K562 (cell line): ENCODE measurements at regions not wholly inside any gene's neighbourhood (a gene's known extent, or its start where the extent isn't known, plus 50 kb on each side); places are given as distances from the start of the nearest gene placed in this dataset.

Experiments
- CUX1 ChIP-seq: fragments of 200-800 bp; sonication (Bioruptor generic); IDR thresholded peaks from 2 replicates; pipeline ENCODE4 v1.6.1; 2016; ENCODE audit warnings: missing genetic modification characterization, missing compliant biosample characterization
- FOXK1 ChIP-seq: sonication (generic); formaldehyde crosslinking; IDR thresholded peaks from 2 replicates; pipeline ENCODE4 v1.8.0; 2022; ENCODE audit warnings: missing genetic modification reagents, mild to moderate bottlenecking, borderline replicate concordance
- IRF1 ChIP-seq: sonication (generic); formaldehyde crosslinking; IDR thresholded peaks from 2 replicates; pipeline ENCODE4 v1.8.0; 2022; ENCODE audit warnings: missing genetic modification reagents, mild to moderate bottlenecking, borderline replicate concordance
- KDM2B ChIP-seq: fragments of 250-450 bp; sonication (Bioruptor Pico); IDR thresholded peaks from 2 replicates; pipeline ENCODE4 v1.8.0; 2021; ENCODE audit warnings: mild to moderate bottlenecking, moderate library complexity
- KLF6 ChIP-seq: fragments of 250-450 bp; sonication (Bioruptor Pico); IDR thresholded peaks from 2 replicates; pipeline ENCODE4 v1.4.0; 2020; ENCODE audit warnings: mild to moderate bottlenecking, moderate library complexity, borderline replicate concordance
- MBD2 ChIP-seq: sonication (generic); IDR thresholded peaks from 2 replicates; pipeline ENCODE4 v1.6.1; 2016; ENCODE audit warnings: low read depth, borderline replicate concordance
- NUFIP1 ChIP-seq: fragments of 450-650 bp; IDR thresholded peaks from 2 replicates; pipeline ENCODE4 v1.6.1; 2018; ENCODE audit not compliant: partially characterized antibody
- PRMT5 ChIP-seq: sonication (generic); formaldehyde crosslinking; IDR thresholded peaks from 2 replicates; pipeline ENCODE4 v1.5.0; 2020; ENCODE audit warnings: missing genetic modification reagents
- SRSF1 ChIP-seq: fragments of 200-400 bp; formaldehyde crosslinking; IDR thresholded peaks from 2 replicates; pipeline ENCODE4 v1.6.1; 2017; ENCODE audit warnings: mild to moderate bottlenecking, low read depth, low read length, moderate library complexity
- WHSC1 ChIP-seq: IDR thresholded peaks from one replicate; pipeline ENCODE4 v1.6.1; 2012; ENCODE audit warnings: low read length, control low read depth, inconsistent platforms
- ZNF436 ChIP-seq: fragments of 250-450, 450-650 bp; sonication (Bioruptor Pico); formaldehyde crosslinking; IDR thresholded peaks from 2 replicates; pipeline ENCODE4 v1.7.0; 2020; ENCODE audit warnings: mild to moderate bottlenecking
- ZNF551 ChIP-seq: fragments of 250-450 bp; sonication (Bioruptor Pico); IDR thresholded peaks from 2 replicates; pipeline ENCODE4 v1.5.0; 2021; ENCODE audit warnings: mild to moderate bottlenecking, moderate library complexity
- TF ChIP-seq, protein P1 (sequence below): fragments of 250-450 bp; sonication (Bioruptor Pico); IDR thresholded peaks from 2 replicates; pipeline ENCODE4 v1.8.0; 2022; ENCODE audit warnings: inconsistent platforms
- TF ChIP-seq, protein P2 (sequence below): fragments of 250-450 bp; sonication (Bioruptor Pico); IDR thresholded peaks from 2 replicates; pipeline ENCODE4 v1.5.0; 2020; ENCODE audit warnings: mild to moderate bottlenecking
- TF ChIP-seq, protein P3 (sequence below): sonication (generic); formaldehyde crosslinking; IDR thresholded peaks from 2 replicates; pipeline ENCODE4 v1.8.1; 2023; ENCODE audit warnings: mild to moderate bottlenecking, missing genetic modification reagents

DNA sequence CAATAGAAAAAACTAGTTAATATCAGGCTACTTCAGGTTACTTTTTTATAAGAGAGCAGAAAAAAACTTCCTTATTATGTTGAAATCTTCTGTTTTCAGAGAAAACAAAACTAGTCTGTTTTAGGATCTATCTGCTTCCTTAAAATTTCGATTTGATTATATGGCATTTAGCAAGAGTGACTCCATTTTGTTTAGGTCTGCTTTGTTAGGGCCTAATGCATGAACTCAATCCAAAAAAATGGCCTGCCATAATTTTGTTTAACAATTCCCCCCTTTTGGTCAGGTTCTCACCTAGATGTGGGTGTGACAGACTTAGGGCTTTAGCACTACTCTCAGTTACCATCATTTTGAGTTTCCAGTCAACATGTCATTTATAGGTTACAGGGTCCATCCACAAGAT, 89.8 kb upstream of the GNG12 start (continued):
- TF ChIP-seq KDM2B (no peak), KLF6 (peak; percentile 97), ZNF551 (CRISPR knock-in tag) (no peak), SRSF1 (no peak), PRMT5 (CRISPR knock-in tag) (no peak), CUX1 (CRISPR knock-in tag) (0 out of 2 replicates have a peak, but pooled peaks have one; percentile 43), ZNF436 (CRISPR knock-in tag) (no peak), FOXK1 (no peak), IRF1 (CRISPR knock-in tag) (no peak), MBD2 (no peak), WHSC1 (no peak), NUFIP1 (no peak)
- TF ChIP-seq, protein P1, sequence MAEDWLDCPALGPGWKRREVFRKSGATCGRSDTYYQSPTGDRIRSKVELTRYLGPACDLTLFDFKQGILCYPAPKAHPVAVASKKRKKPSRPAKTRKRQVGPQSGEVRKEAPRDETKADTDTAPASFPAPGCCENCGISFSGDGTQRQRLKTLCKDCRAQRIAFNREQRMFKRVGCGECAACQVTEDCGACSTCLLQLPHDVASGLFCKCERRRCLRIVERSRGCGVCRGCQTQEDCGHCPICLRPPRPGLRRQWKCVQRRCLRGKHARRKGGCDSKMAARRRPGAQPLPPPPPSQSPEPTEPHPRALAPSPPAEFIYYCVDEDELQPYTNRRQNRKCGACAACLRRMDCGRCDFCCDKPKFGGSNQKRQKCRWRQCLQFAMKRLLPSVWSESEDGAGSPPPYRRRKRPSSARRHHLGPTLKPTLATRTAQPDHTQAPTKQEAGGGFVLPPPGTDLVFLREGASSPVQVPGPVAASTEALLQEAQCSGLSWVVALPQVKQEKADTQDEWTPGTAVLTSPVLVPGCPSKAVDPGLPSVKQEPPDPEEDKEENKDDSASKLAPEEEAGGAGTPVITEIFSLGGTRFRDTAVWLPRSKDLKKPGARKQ (CRISPR knock-in tag): peak; percentile 46; the same call in 1 of the 2 replicates
- TF ChIP-seq, protein P2, sequence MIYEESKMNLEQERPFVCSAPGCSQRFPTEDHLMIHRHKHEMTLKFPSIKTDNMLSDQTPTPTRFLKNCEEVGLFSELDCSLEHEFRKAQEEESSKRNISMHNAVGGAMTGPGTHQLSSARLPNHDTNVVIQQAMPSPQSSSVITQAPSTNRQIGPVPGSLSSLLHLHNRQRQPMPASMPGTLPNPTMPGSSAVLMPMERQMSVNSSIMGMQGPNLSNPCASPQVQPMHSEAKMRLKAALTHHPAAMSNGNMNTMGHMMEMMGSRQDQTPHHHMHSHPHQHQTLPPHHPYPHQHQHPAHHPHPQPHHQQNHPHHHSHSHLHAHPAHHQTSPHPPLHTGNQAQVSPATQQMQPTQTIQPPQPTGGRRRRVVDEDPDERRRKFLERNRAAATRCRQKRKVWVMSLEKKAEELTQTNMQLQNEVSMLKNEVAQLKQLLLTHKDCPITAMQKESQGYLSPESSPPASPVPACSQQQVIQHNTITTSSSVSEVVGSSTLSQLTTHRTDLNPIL (CRISPR knock-in tag): peak; percentile 92
- TF ChIP-seq, protein P3, sequence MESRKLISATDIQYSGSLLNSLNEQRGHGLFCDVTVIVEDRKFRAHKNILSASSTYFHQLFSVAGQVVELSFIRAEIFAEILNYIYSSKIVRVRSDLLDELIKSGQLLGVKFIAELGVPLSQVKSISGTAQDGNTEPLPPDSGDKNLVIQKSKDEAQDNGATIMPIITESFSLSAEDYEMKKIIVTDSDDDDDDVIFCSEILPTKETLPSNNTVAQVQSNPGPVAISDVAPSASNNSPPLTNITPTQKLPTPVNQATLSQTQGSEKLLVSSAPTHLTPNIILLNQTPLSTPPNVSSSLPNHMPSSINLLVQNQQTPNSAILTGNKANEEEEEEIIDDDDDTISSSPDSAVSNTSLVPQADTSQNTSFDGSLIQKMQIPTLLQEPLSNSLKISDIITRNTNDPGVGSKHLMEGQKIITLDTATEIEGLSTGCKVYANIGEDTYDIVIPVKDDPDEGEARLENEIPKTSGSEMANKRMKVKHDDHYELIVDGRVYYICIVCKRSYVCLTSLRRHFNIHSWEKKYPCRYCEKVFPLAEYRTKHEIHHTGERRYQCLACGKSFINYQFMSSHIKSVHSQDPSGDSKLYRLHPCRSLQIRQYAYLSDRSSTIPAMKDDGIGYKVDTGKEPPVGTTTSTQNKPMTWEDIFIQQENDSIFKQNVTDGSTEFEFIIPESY (CRISPR knock-in tag): no peak
